ENCODE measurements at regions not wholly inside any gene's neighbourhood (a gene's known extent, or its start where the extent isn't known, plus 50 kb on each side); places are given as distances from the start of the nearest gene placed in this dataset.
"Not testable (repeated sequence)": the region's sequence is repeated elsewhere in the genome, so short reads cannot be mapped to it uniquely, and the experiment has no call there.

GRCh38 chrX:3501833-3502535 lies 155.5 kb upstream of the MXRA5 start:
- ChIA-PET CTCF (no interaction called here), POLR2A (no interaction called here)
- no peak overlapping the region for H3K27ac ChIP-seq (ENCODE audit: extremely low read depth, low read depth, low read length)
- no peak overlapping the region for H3K4me3 ChIP-seq (ENCODE audit: low read depth, low read length)
- H3K4me1 ChIP-seq (ENCODE audit: control insufficient read depth, insufficient read depth, low read length) = no peaks in the 10 kb centered on the region
- no peaks in the 10 kb centered on the region for H3K9me3 ChIP-seq (ENCODE audit: control insufficient read depth, insufficient read depth, low read depth, low read length)
- TF ChIP-seq ZBTB48 (tag by site-specific recombination; IDR thresholded peaks at IDR 0.05) = no peak
- TF ChIP-seq ZNF341 (tag by site-specific recombination; IDR thresholded peaks at IDR 0.05; ENCODE audit: low read depth) = no peak
- H3K36me3 ChIP-seq (ENCODE audit: control insufficient read depth in 2 of 2, insufficient read depth in 1 of 2, low read length in 2 of 2) = no peaks in the 10 kb centered on the region

DNA sequence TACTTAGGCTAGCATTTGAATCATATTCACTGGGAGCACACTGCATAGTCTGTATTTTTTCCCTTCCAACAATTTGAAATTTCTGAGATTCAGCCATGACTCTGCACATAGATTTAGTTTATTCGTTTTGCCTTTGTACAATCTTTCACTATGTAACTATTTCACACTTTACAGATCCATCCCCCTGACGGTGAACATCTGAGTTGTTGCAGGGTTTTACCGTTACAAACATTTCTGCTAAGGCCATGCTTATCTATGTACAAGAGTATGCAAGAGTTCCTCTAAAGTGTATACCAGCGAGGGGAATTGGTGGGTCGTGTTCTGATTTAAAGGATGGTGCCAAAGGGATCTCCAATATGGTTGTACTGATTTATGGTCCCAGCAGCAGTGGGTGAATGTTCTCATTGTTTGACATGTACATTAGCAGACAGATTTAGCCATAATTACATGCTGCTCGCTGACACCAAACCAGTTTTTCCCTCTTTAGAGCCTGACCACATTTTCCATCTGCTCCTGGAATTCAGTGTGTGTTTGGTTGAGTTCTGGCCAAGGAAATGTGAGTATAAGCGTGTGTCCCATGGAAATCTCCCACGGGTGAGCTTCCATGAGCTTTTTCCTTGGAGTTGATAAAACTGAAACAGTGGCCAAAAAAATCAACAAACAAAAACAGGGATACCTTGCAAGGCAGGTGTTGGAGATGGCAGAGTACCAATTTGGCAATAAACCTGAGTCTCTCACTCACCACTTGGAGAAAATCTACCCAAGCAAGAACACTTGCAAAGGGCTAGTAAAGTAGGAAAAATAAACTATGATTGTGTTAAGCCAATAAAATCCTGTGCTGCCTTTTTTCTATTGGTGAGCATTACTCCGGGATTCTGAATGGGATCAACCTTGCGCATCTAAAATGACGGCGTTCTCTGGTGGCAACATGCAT lies 149.7 kb upstream of the MXRA5 start:
- POLR2A ChIA-PET; H3K9me3 ChIP-seq (ENCODE audit: control insufficient read depth, insufficient read depth, low read depth, low read length); H3K4me1 ChIP-seq (ENCODE audit: control insufficient read depth, insufficient read depth, low read length); H3K27ac ChIP-seq (ENCODE audit: extremely low read depth, low read depth, low read length); CTCF ChIA-PET; H3K4me3 ChIP-seq (ENCODE audit: low read depth, low read length); H3K36me3 ChIP-seq (ENCODE audit: control insufficient read depth in 2 of 2, insufficient read depth in 1 of 2, low read length in 2 of 2): not testable (repeated sequence)

DNA sequence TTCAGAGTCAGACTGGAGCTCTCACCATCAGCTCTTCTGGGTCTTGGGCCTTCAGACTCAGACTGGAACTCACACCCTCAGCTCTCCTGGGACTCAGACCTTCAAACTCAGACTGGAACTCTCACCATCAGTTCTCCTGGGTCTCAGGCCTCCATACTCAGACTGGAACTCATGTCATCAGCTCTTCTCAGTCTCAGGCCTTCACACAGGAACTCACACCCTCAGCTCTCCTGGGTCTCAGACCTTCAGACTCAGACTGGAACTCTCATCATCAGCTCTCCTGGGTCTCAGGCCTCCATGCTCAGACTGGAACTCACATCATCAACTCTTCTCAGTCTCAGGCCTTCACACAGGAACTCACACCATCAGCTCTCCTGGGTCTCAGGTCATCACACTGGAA lies 147.2 kb upstream of the MXRA5 start:
- H3K4me3 ChIP-seq (ENCODE audit: low read depth, low read length) = no peak overlapping the region
- H3K36me3 ChIP-seq (ENCODE audit: control insufficient read depth in 2 of 2, insufficient read depth in 1 of 2, low read length in 2 of 2) = no peaks in the 10 kb centered on the region
- no peaks in the 10 kb centered on the region for H3K9me3 ChIP-seq (ENCODE audit: control insufficient read depth, insufficient read depth, low read depth, low read length)
- ChIA-PET CTCF (no interaction called here), POLR2A (no interaction called here)
- no peak overlapping the region for H3K27ac ChIP-seq (ENCODE audit: extremely low read depth, low read depth, low read length)
- TF ChIP-seq SP7 (tag by site-specific recombination; IDR thresholded peaks at IDR 0.05) (no peak), ZNF660 (tag by site-specific recombination; IDR thresholded peaks at IDR 0.05) (no peak), KLF8 (tag by site-specific recombination; IDR thresholded peaks at IDR 0.05) (no peak), ZBTB48 (tag by site-specific recombination; IDR thresholded peaks at IDR 0.05) (no peak), ZFP37 (tag by site-specific recombination; IDR thresholded peaks at IDR 0.05) (no peak), ZNF366 (tag by site-specific recombination; conservative IDR thresholded peaks at IDR 0.05) (no peak), MYNN (tag by site-specific recombination; IDR thresholded peaks at IDR 0.05; ENCODE audit: borderline replicate concordance) (no peak), ZNF704 (tag by site-specific recombination; IDR thresholded peaks at IDR 0.05) (no peak), ZNF623 (tag by site-specific recombination; IDR thresholded peaks at IDR 0.05) (no peak), ZNF114 (tag by site-specific recombination; IDR thresholded peaks at IDR 0.05) (no peak)
- H3K4me1 ChIP-seq (ENCODE audit: control insufficient read depth, insufficient read depth, low read length) = no peaks in the 10 kb centered on the region

GRCh38 chrX:3485727-3486126 lies 139.3 kb upstream of the MXRA5 start:
- H3K4me3 ChIP-seq (ENCODE audit: low read depth, low read length) = no peak overlapping the region
- no peak overlapping the region for H3K27ac ChIP-seq (ENCODE audit: extremely low read depth, low read depth, low read length)
- CTCF ChIA-PET = no interaction called here
- POLR2A ChIA-PET = no interaction called here
- no peaks in the 10 kb centered on the region for H3K4me1 ChIP-seq (ENCODE audit: control insufficient read depth, insufficient read depth, low read length)
- no peaks in the 10 kb centered on the region for H3K9me3 ChIP-seq (ENCODE audit: control insufficient read depth, insufficient read depth, low read depth, low read length)
- H3K36me3 ChIP-seq (ENCODE audit: control insufficient read depth in 2 of 2, insufficient read depth in 1 of 2, low read length in 2 of 2) = no peaks in the 10 kb centered on the region
- no peak for TF ChIP-seq ZNF274 (IDR thresholded peaks at IDR 0.05; ENCODE audit: low read length)
- TF ChIP-seq ZNF274 (tag by site-specific recombination; IDR thresholded peaks at IDR 0.05; ENCODE audit: borderline replicate concordance) = no peak
- TF ChIP-seq, protein P1, sequence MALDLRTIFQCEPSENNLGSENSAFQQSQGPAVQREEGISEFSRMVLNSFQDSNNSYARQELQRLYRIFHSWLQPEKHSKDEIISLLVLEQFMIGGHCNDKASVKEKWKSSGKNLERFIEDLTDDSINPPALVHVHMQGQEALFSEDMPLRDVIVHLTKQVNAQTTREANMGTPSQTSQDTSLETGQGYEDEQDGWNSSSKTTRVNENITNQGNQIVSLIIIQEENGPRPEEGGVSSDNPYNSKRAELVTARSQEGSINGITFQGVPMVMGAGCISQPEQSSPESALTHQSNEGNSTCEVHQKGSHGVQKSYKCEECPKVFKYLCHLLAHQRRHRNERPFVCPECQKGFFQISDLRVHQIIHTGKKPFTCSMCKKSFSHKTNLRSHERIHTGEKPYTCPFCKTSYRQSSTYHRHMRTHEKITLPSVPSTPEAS (tag by site-specific recombination; IDR thresholded peaks at IDR 0.05) = no peak
